Ascending aorta (tissue), 2 donors: ENCODE measurements at regions not wholly inside any gene's neighbourhood (a gene's known extent, or its start where the extent isn't known, plus 50 kb on each side); places are given as distances from the start of the nearest gene placed in this dataset.

Experiments
- DNase-seq, 2 donors: peaks; one replicate each; pipeline ENCODE4 v3.0.0-alpha.2; 2019; ENCODE audit warnings: low spot score in 2 of 2
- H3K27ac ChIP-seq, 2 donors: fragments of 200-600 bp; sonication (generic); one replicate each; pipeline ENCODE4 v1.5.1; 2016 to 2017; ENCODE audit warnings: mild to moderate bottlenecking in 1 of 2
- H3K27me3 ChIP-seq: fragments of 200-600 bp; sonication (generic); one replicate; pipeline ENCODE4 v1.5.1; 2017
- H3K36me3 ChIP-seq, 2 donors: fragments of 200-600 bp; sonication (generic); one replicate each; pipeline ENCODE4 v1.5.1; 2016
- H3K4me1 ChIP-seq, 2 donors: fragments of 200-600 bp; sonication (generic); one replicate each; pipeline ENCODE4 v1.5.1; 2016 to 2017; ENCODE audit warnings: mild to moderate bottlenecking in 1 of 2
- H3K4me3 ChIP-seq, 2 donors: fragments of 200-600 bp; sonication (generic); one replicate each; pipeline ENCODE4 v1.5.1; 2016 to 2017; ENCODE audit warnings: mild to moderate bottlenecking in 1 of 2
- H3K9me3 ChIP-seq, 2 donors: fragments of 200-600 bp; sonication (generic); one replicate each; pipeline ENCODE4 v1.5.1; 2016
- CTCF ChIP-seq, 3 experiments: fragments of 200-600 bp in 2 of 3; fragments of 450-650 bp in 1 of 3; sonication (generic) in 2 of 3; IDR thresholded peaks; one replicate each; pipeline ENCODE4 v1.5.1; 2016 to 2019; ENCODE audit warnings: antibody characterized with exemption in 3 of 3, mild to moderate bottlenecking in 1 of 3, moderate library complexity in 1 of 3
- intact Hi-C: fragments of 100-400 bp; cut with DNase I; formaldehyde crosslinking; loops from one replicate; pipeline ENCODE4 v1.15.1; 2023

- intact Hi-C loops: no loop called here
Observed at GRCh38 chr10:78755063-78755701, 313.6 kb upstream of the ZMIZ1 start.

GRCh38 chr10:78755877-78756455 lies 312.8 kb upstream of the ZMIZ1 start:
- no peak overlapping the region for H3K4me3 ChIP-seq
- H3K27ac ChIP-seq: peak overlapping the region in 1 of 2 donors; percentile 53
- intact Hi-C loops: no loop called here
- no peaks in the 10 kb centered on the region for H3K36me3 ChIP-seq
- no peaks in the 10 kb centered on the region for H3K27me3 ChIP-seq
- H3K4me1 ChIP-seq: peaks cover 3 to 4% of the 10 kb centered on the region in 2 donors
- no peak for DNase-seq
- H3K9me3 ChIP-seq: no peaks in the 10 kb centered on the region
- TF ChIP-seq CTCF (IDR thresholded peaks at IDR 0.05): no peak

More at GRCh38 chr10:78755063-78755701, 313.6 kb upstream of the ZMIZ1 start:
- Histone ChIP-seq H3K27ac (no peak overlapping the region), H3K36me3 (no peaks in the 10 kb centered on the region), H3K4me1 (peaks cover 3 to 4% of the 10 kb centered on the region in 2 donors), H3K4me3 (no peak overlapping the region), H3K9me3 (no peaks in the 10 kb centered on the region), H3K27me3 (no peaks in the 10 kb centered on the region)
- TF ChIP-seq CTCF (IDR thresholded peaks at IDR 0.05): no peak
- no peak for DNase-seq

GRCh38 chr10:78756604-78757343 lies 312.0 kb upstream of the ZMIZ1 start:
- Histone ChIP-seq H3K27me3 (no peaks in the 10 kb centered on the region), H3K4me3 (no peak overlapping the region), H3K27ac (peak overlapping the region in 1 of 2 donors; percentile 53), H3K4me1 (peaks cover 3 to 4% of the 10 kb centered on the region in 2 donors), H3K9me3 (no peaks in the 10 kb centered on the region), H3K36me3 (no peaks in the 10 kb centered on the region)
- peak; percentile 81 to 93 for DNase-seq
- intact Hi-C loops: no loop called here
- no peak for TF ChIP-seq CTCF (IDR thresholded peaks at IDR 0.05)

GRCh38 chr10:78757344-78757925 lies 311.3 kb upstream of the ZMIZ1 start:
- DNase-seq: no peak
- no peaks in the 10 kb centered on the region for H3K9me3 ChIP-seq
- H3K4me1 ChIP-seq: peaks cover 3 to 4% of the 10 kb centered on the region in 2 donors
- no peaks in the 10 kb centered on the region for H3K36me3 ChIP-seq
- H3K27ac ChIP-seq: peak overlapping the region in 1 of 2 donors; percentile 13
- no peak overlapping the region for H3K4me3 ChIP-seq
- intact Hi-C loops: no loop called here
- TF ChIP-seq CTCF (IDR thresholded peaks at IDR 0.05): no peak
- H3K27me3 ChIP-seq: no peaks in the 10 kb centered on the region

- no peak for DNase-seq
- no peak overlapping the region for H3K27ac ChIP-seq
- intact Hi-C loops: no loop called here
Observed at GRCh38 chr10:78758176-78758575, 310.6 kb upstream of the ZMIZ1 start.

More at GRCh38 chr10:78758176-78758575, 310.6 kb upstream of the ZMIZ1 start:
- H3K4me1 ChIP-seq: peaks cover 3 to 7% of the 10 kb centered on the region in 2 donors
- TF ChIP-seq CTCF (IDR thresholded peaks at IDR 0.05): no peak
- H3K27me3 ChIP-seq: no peaks in the 10 kb centered on the region
- H3K9me3 ChIP-seq: no peaks in the 10 kb centered on the region
- no peak overlapping the region for H3K4me3 ChIP-seq
- H3K36me3 ChIP-seq: no peaks in the 10 kb centered on the region
